GM19395 (cell line): ENCODE measurements at regions not wholly inside any gene's neighbourhood (a gene's known extent, or its start where the extent isn't known, plus 50 kb on each side); places are given as distances from the start of the nearest gene placed in this dataset.

ENCODE experiments used
- ATAC-seq: cut with Tn5 transposase; IDR thresholded peaks from one replicate; pipeline ENCODE4 v1.9.1; 2021; ENCODE audit warnings: mild to moderate bottlenecking, moderate library complexity; ENCODE audit not compliant: unreplicated experiment

DNA sequence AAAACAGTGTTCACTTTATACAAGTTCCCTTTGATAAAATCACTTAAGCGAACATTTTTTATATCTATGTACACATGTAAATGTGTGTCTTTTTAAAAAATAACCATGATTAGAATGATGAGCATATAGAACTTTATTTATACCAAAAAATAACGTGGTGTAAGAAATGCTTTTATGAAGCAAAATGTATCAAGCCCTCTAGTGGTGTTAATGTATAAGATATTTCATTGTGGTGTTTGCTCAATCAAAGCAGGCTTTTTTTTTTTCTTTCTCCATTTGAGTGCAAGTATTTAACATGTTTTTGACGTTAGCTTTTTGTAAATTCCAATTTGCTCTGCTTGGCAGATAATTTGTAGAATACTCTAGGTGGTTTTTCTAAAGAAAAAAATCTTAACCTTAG is 2092.4 kb upstream of the TENM3 start:
- no peak for ATAC-seq

GRCh38 chr4:180152831-180153230 is 2090.4 kb upstream of the TENM3 start:
- no peak for ATAC-seq

DNA sequence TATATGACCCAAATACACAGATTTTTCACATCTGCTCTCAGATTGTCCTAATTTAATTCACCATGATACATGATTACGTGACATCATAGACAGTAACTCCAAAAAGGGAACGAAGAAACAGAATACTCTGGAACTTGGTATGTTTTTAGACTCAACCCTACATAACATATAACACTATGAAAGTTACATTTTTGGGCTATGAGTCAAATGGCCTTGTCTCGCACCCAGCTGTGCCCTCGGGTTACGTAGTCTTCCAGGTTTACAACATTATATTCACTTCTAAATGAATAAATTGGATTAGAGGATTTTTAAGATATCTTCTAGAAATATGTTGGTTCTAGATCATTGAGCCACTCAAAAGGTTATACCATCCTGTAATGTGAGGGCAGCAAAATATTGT is 2089.6 kb upstream of the TENM3 start:
- ATAC-seq: no peak

- peak; percentile 66 for ATAC-seq
These were observed 2086.5 kb upstream of the TENM3 start for GRCh38 chr4:180156684-180157083.

DNA sequence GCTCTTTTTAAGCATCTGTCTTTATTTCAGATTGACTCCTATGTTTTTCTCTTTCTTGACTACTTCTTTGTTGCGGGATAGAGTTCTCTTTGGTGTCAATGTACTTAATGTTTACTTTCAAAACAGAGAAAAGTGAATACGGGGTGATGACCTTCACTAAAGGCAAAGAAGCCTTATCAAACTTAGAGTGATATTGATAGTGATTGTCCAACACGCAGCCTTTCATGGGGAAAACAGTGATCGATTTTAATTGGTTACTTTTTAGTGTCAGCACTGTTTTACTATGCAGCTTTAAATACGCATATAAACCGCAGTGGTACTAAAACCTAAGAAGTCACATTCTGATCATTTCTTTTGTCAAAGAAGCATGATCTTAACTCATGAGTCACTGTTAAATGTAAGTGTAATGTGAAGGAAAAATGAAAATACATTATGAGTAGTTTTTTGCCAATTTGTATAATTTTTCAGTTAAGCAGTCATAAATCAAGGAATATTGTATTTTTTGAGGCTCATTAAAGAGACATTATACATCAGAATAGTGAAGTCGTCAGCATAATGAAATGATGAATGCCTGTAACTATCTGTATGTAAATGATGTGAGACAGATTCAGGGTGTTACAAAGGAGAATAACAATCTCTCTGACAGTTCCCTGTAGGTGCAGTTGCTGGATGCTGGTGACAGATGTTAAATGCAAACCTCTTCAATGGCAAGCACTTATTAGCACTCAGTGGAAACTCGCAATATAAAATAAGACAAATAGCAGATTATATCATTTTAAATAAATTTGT is 2082.8 kb upstream of the TENM3 start:
- ATAC-seq: no peak

DNA sequence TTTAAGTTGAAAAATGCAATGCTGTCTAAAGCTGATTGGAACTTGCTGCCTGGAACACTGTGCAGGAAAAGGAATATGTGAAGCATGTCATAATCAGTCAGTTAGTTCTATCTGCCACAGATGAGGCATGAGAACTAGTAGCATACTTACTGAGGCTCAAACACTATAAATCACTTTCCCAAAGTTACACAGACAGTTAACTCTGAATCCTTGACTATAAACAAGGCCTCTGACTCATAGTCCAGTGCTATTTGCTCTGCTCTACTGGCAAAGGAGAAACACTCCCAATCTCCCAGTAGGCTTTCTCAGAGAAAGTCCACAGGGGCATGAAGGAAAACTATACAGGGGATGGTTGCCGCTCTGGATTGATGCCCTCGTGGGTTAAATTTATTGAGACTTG is 2078.4 kb upstream of the TENM3 start:
- ATAC-seq: no peak

DNA sequence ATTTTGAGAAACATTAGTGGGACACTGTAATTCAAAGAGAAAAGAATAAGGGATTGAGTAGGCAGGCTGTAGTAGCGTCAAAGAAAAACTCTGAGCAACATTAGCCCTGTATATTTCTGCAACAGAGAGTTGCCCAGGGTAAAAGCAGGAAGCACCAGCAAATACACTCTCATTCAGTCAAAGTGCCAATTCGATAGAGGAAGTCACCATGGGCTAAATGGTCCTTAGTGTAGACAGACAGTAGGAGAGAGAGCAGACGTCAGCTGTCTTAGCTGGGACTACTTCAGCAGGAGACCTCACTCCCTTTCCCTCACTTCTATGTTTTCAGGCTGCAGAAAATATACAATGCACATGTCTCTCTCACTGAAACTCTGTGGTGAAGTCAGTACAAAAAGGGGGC is 2073.8 kb upstream of the TENM3 start:
- no peak for ATAC-seq

DNA sequence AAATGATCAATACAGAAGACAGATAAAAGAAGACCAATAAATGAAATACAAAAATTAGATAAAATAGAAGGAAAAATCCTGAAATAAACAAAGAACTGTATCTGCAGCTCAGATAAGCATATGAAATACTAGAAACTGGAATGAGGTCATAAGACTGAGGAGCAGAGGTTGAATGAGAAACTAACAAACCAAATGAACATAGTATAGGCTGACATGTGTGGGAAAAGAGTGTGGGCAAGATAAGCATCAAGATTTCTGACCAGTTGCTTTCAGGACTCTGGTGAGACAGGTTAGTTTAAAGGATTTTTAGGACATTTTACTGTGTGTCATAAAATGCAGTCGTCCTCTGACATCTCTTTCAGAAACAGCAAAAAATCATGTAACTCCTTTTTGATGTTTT is 2073.2 kb upstream of the TENM3 start:
- ATAC-seq: no peak

DNA sequence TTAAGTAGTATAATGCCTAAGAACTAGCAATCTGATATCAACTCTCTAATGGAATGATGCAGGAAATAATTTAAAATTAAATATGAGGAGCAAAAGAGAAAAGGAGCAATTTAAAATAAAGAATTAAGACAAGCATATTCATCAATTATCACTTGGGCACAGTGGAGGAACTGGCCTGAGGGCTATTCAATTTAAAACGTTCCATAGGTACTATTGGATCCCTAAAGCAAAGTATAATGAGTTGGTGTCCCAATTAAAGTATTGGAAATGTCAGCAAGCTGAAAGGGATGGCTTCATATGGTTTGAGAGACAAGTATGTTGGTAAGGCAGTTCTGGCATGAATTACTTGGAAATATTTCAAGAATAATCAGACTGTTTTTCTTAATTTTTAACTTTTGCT is 2064.1 kb upstream of the TENM3 start:
- no peak for ATAC-seq

- ATAC-seq: peak; percentile 51
These were observed 2053.5 kb upstream of the TENM3 start for GRCh38 chr4:180189666-180190065.

DNA sequence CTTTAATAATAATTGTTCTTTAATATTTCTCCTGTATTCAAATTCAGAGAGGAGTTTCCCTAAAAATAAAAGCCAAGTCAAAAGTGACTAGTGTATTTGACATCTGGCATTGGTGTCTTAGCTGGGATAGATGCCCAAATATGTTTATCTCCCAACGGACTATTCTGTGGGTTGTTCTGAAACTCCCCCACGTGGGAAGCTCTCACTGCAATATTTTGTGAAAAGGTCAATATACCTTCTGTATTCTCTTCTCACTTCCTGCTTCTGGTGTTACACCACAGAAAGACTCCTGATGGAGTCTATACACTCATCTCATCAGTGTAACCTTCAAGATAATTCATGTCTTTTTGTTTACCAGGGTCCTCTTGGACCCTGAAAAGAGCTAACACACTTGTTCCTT is 2052.8 kb upstream of the TENM3 start:
- ATAC-seq: peak; percentile 79

GRCh38 chr4:180197471-180197870 is 2045.7 kb upstream of the TENM3 start:
- ATAC-seq: no peak

DNA sequence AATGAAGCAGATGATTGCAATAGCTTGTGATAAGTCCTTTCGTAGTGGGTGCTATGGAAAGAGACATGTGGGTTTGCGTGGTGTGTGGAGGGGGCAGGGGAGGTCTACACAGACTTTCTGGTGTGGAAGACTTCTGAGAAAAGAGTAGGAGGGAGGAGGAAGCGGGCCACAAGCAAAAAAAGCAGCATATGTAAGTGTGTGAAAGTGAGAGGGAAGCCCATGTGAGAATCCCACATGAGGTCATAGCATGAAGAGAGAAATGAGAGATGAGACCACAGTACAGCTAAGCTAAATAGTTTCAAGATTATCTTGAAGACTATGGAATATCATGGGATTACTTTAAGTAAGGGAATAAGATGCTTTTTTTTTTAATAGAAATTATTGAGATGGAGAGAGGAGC is 2039.9 kb upstream of the TENM3 start:
- peak; percentile 85 for ATAC-seq

- ATAC-seq: no peak
These were observed 2037.9 kb upstream of the TENM3 start for GRCh38 chr4:180205276-180205675.

DNA sequence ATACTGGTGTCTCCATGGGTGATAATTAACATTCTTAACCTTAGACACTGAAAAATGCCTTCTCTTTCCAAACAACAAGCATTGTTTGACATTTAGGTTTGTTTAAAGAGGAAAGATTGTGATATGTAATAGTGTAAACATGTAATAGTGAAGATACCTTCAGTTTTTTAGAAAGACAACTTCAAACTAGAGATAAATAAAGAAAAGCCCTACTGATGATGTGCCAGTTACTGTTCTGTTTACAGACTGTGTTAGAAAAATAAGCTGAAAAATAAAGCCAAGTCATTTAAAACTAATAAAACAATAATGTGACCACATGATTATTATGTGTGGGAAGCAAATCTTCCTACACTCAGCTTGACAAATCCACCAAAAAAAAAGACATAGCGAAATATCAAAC is 2035.3 kb upstream of the TENM3 start:
- ATAC-seq: no peak

DNA sequence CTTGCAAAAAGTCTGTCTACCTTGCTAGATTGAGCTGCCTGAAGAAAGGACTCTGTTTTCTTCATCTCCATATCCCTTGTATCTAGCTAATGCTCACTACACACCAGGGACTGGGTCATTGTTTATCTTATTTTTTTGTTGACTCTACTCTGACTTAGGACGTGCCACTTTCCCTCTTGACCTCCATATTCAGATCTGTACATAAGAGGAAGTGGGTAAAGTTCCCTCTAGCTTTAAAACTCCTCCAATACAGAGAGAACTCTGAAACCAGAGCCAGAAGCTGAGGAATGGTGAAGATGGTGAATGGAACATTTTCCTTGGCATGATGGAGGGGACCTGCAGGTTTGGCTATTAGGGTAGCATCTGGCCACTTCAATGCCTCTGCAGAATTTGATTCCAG is 2026.1 kb upstream of the TENM3 start:
- no peak for ATAC-seq

- ATAC-seq: no peak
These were observed 2024.1 kb upstream of the TENM3 start for GRCh38 chr4:180219080-180219479.

DNA sequence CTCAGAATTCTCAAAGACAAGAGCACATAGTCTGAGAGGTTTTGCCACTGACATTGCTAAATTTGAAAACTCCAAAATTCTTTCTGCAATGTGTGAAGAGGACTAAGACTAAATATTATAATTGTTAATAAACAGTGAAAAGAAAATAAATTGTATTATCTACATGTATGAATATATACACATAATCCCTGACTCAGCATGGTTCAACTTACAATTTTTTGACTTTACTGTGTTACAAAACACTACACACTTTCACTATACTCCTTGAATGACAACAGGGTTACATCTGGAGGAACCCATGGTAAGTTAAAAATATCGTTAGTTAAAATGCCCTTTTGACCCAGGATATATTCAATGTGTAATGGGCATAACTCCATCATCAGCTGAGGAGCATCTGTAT is 2017.2 kb upstream of the TENM3 start:
- ATAC-seq: no peak

- no peak for ATAC-seq
These were observed 2008.5 kb upstream of the TENM3 start for GRCh38 chr4:180234730-180235129.

GRCh38 chr4:180240670-180241069 is 2002.5 kb upstream of the TENM3 start:
- ATAC-seq: no peak

DNA sequence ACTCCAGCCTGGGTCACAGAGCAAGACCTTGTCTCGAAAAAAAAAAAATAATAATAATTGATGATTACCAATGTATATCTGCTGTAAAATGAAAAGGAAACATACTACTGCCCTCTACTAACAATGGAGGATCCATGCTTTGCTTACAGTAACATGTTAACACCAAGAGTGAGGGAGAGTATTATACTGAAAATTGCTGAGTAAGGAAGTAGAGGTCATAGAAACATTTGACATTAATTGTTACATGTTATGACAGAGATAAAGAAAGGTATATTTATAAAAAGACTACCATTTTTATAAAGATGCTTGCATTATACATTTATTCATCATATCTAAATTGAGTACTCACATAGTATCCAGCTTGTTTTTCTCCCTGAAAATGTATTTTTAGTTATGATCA is 1989.8 kb upstream of the TENM3 start:
- no peak for ATAC-seq

GRCh38 chr4:180261346-180261745 is 1981.9 kb upstream of the TENM3 start:
- ATAC-seq: no peak

GRCh38 chr4:180280076-180280475 is 1963.1 kb upstream of the TENM3 start:
- ATAC-seq: peak; percentile 83
